SK-N-SH (cell line): ENCODE measurements at regions not wholly inside any gene's neighbourhood (a gene's known extent, or its start where the extent isn't known, plus 50 kb on each side); places are given as distances from the start of the nearest gene placed in this dataset.

Experiments used
- CTCF ChIA-PET: fragments of 300-600, 350-600 bp; formaldehyde crosslinking; extraction: SDS; loops from one replicate; lab custom pipeline; 2021; lab: Yijun Ruan, JAX
- POLR2A ChIA-PET: fragments of 350-600 bp; sonication (Branson Sonifier 250); formaldehyde crosslinking; extraction: SDS; loops from one replicate; lab custom pipeline; 2020; ENCODE audit warnings: antibody characterized with exemption, inconsistent platforms; lab: Yijun Ruan, JAX
- DNase-seq: peaks from one replicate; pipeline ENCODE4 v3.0.0; 2012
- H2AFZ ChIP-seq: fragments of 200-600 bp; sonication (generic); 2 replicates; pipeline ENCODE4 v1.8.1; 2016; ENCODE audit warnings: antibody characterized with exemption, mild to moderate bottlenecking, low read depth
- H3F3A ChIP-seq: fragments of 200-600 bp; sonication (generic); replicated peaks from 2 replicates; pipeline ENCODE3; 2016; ENCODE audit warnings: antibody characterized with exemption, mild to moderate bottlenecking; ENCODE audit not compliant: insufficient read depth
- H3K27ac ChIP-seq, 2 experiments: fragments of 200-500 bp in 1 of 2; fragments of 200-600 bp in 1 of 2; sonication (Bioruptor generic) in 1 of 2; sonication (generic), shearing (Covaris generic) in 1 of 2; 2 replicates each; pipeline versions ENCODE4 v1.5.1 to v1.6.1; 2014 to 2016; ENCODE audit warnings: low read depth in 2 of 2, inconsistent platforms in 1 of 2, low read length in 1 of 2, mild to moderate bottlenecking in 1 of 2, mixed read lengths in 1 of 2
- H3K27me3 ChIP-seq: fragments of 200-600 bp; sonication (generic), shearing (Covaris generic); 2 replicates; pipeline ENCODE4 v1.6.1; 2016; ENCODE audit warnings: mixed run types; ENCODE audit not compliant: insufficient read depth
- H3K36me3 ChIP-seq, 2 experiments: fragments of 200-500 bp in 1 of 2; fragments of 200-600 bp in 1 of 2; sonication (Bioruptor generic) in 1 of 2; sonication (generic) in 1 of 2; replicated peaks in 1 of 2; 2 replicates each; pipeline versions ENCODE3 to v1.5.1; 2014 to 2016; ENCODE audit warnings: low read length in 1 of 2, mild to moderate bottlenecking in 1 of 2; ENCODE audit not compliant: insufficient read depth in 2 of 2, control insufficient read depth in 1 of 2
- H3K4me1 ChIP-seq, 2 experiments: fragments of 200-500 bp in 1 of 2; fragments of 200-600 bp in 1 of 2; sonication (Bioruptor generic) in 1 of 2; sonication (generic), shearing (Covaris generic) in 1 of 2; 2 replicates each; pipeline versions ENCODE4 v1.5.1 to v1.6.1; 2014 to 2016; ENCODE audit warnings: low read depth in 1 of 2, low read length in 1 of 2, mixed run types in 1 of 2; ENCODE audit not compliant: insufficient read depth in 2 of 2, control insufficient read depth in 1 of 2
- H3K4me2 ChIP-seq: fragments of 200-600 bp; sonication (generic), shearing (Covaris generic); 2 replicates; pipeline ENCODE4 v1.6.1; 2017; ENCODE audit warnings: mixed run types
- H3K4me3 ChIP-seq, 2 experiments: fragments of 200-500 bp in 1 of 2; fragments of 200-600 bp in 1 of 2; sonication (Bioruptor generic) in 1 of 2; sonication (generic), shearing (Covaris generic) in 1 of 2; 2 replicates each; pipeline versions ENCODE4 v1.5.1 to v1.8.1; 2014 to 2016; ENCODE audit warnings: low read depth in 2 of 2, inconsistent platforms in 1 of 2, low read length in 1 of 2, mild to moderate bottlenecking in 1 of 2, mixed read lengths in 1 of 2, moderate library complexity in 1 of 2
- H3K79me2 ChIP-seq: fragments of 200-600 bp; sonication (generic); 2 replicates; pipeline ENCODE4 v1.8.1; 2017; ENCODE audit warnings: mild to moderate bottlenecking; ENCODE audit not compliant: insufficient read depth
- H3K9ac ChIP-seq: fragments of 200-600 bp; sonication (generic); 2 replicates; pipeline ENCODE4 v1.6.1; 2017; ENCODE audit warnings: mixed run types
- H3K9me2 ChIP-seq: fragments of 200-600 bp; sonication (generic); 2 replicates; pipeline ENCODE4 v1.6.1; 2017; ENCODE audit warnings: mixed run types
- H3K9me3 ChIP-seq: fragments of 200-600 bp; sonication (generic); 2 replicates; pipeline ENCODE4 v1.6.1; 2017; ENCODE audit warnings: mixed run types, mild to moderate bottlenecking, moderate library complexity
- H4K20me1 ChIP-seq: fragments of 200-600 bp; sonication (generic); 2 replicates; pipeline ENCODE4 v1.6.1; 2017; ENCODE audit warnings: mild to moderate bottlenecking, mixed run types; ENCODE audit not compliant: insufficient read depth
- EP300 ChIP-seq, 2 experiments: IDR thresholded peaks; 2 replicates each; pipeline versions ENCODE4 v1.4.0 to v1.6.1; 2012; ENCODE audit warnings: borderline replicate concordance in 1 of 2, low read depth in 1 of 2, low read length in 1 of 2
- FOSL2 ChIP-seq: IDR thresholded peaks from 2 replicates; pipeline ENCODE4 v1.4.0; 2012; ENCODE audit warnings: low read depth, mild to moderate bottlenecking, moderate library complexity, borderline replicate concordance
- MEF2A ChIP-seq: IDR thresholded peaks from 2 replicates; pipeline ENCODE4 v1.4.0; 2012; ENCODE audit warnings: low read depth, borderline replicate concordance
- NRF1 ChIP-seq: IDR thresholded peaks from 2 replicates; pipeline ENCODE4 v1.6.1; 2012; ENCODE audit warnings: low read depth, mild to moderate bottlenecking, low read length
- POLR2AphosphoS5 ChIP-seq: IDR thresholded peaks from 2 replicates; pipeline ENCODE4 v1.6.1; 2012; ENCODE audit warnings: low read depth, low read length
- RCOR1 ChIP-seq: fragments of 150-350 bp; IDR thresholded peaks from 2 replicates; pipeline ENCODE4 v1.6.1; 2017; ENCODE audit warnings: antibody characterized with exemption, low read length
- YY1 ChIP-seq: IDR thresholded peaks from 2 replicates; pipeline ENCODE4 v1.4.0; 2012; ENCODE audit warnings: low read depth, mild to moderate bottlenecking
- WGBS: methylation state at CpG from one replicate; pipeline ENCODE4 v1.1.6; 2017; ENCODE audit warnings: low lambda C conversion rate; 5-methylcytosine and 5-hydroxymethylcytosine counted together
- TF ChIP-seq, protein P1 (sequence below): fragments of 150-350 bp; IDR thresholded peaks from 2 replicates; pipeline ENCODE4 v1.6.1; 2016; ENCODE audit warnings: mild to moderate bottlenecking, low read depth, low read length
- TF ChIP-seq, protein P2 (sequence below): IDR thresholded peaks from 2 replicates; pipeline ENCODE4; 2012
- TF ChIP-seq, protein P3 (sequence below): fragments of 150-350 bp; IDR thresholded peaks from 2 replicates; pipeline ENCODE4 v1.6.1; 2017; ENCODE audit warnings: antibody characterized with exemption, low read length, low read depth, borderline replicate concordance
- TF ChIP-seq, protein P4 (sequence below): IDR thresholded peaks from 2 replicates; pipeline ENCODE4 v1.4.0; 2012; ENCODE audit warnings: low read depth, borderline replicate concordance
- TF ChIP-seq, protein P5 (sequence below): fragments of 200-600 bp; sonication (generic); IDR thresholded peaks from 2 replicates; pipeline ENCODE4 v1.6.1; 2017; ENCODE audit warnings: antibody characterized with exemption, mild to moderate bottlenecking, moderate library complexity

DNA sequence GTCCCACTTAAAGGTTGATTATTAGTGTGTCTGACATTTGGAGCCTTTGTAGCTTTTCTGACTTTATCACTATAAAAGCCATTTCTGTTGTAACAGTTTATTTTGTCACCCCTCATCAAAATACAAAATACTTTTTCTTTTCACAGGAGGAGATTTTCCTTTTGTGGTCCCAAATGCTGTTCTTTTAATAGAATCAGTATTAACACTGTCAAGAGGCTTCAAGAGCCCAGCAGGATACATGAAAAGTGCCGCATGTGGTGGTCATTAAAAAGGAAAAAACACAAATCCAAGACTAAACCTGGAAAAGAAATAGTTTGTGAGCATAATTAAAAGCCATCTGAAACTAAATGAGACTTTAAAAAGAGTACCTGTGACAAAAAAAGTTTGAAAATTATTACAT, 515.7 kb downstream of the DCDC2C start (continued):
- TF ChIP-seq, protein P1, sequence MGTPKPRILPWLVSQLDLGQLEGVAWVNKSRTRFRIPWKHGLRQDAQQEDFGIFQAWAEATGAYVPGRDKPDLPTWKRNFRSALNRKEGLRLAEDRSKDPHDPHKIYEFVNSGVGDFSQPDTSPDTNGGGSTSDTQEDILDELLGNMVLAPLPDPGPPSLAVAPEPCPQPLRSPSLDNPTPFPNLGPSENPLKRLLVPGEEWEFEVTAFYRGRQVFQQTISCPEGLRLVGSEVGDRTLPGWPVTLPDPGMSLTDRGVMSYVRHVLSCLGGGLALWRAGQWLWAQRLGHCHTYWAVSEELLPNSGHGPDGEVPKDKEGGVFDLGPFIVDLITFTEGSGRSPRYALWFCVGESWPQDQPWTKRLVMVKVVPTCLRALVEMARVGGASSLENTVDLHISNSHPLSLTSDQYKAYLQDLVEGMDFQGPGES, result no peak
- TF ChIP-seq, protein P2, sequence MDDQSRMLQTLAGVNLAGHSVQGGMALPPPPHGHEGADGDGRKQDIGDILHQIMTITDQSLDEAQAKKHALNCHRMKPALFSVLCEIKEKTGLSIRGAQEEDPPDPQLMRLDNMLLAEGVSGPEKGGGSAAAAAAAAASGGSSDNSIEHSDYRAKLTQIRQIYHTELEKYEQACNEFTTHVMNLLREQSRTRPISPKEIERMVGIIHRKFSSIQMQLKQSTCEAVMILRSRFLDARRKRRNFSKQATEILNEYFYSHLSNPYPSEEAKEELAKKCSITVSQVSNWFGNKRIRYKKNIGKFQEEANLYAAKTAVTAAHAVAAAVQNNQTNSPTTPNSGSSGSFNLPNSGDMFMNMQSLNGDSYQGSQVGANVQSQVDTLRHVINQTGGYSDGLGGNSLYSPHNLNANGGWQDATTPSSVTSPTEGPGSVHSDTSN, result no peak
- no peak for TF ChIP-seq POLR2AphosphoS5
- no peak for TF ChIP-seq RCOR1
- TF ChIP-seq, all 33 proteins: peak for 0

DNA sequence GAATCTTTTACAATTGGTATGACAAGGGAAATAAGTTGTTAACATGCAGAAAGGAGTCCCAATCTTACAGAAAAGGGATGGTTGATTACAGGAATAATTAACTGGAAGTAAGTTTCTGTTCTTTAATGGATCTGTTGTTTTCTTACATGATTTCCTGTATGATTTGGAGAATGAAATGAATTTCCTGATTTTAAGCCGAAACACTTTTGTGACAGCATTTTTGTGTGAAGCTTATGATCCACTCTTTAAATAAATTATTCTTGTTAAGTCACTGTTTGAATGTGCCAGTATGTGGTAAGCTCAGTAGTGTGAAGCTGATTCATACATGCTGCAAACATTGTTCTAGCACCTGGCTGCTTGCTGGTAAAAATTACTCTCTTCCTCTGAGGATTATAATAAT, 516.2 kb downstream of the DCDC2C start:
- POLR2A ChIA-PET, result no interaction called here
- H3F3A ChIP-seq, result no peaks in the 10 kb centered on the region
- no peaks in the 10 kb centered on the region for H3K79me2 ChIP-seq
- H3K9ac ChIP-seq, result no peak overlapping the region
- H3K4me1 ChIP-seq, result no peaks in the 10 kb centered on the region
- no peak overlapping the region for H3K4me2 ChIP-seq
- TF ChIP-seq NRF1, result no peak
- TF ChIP-seq, protein P3, sequence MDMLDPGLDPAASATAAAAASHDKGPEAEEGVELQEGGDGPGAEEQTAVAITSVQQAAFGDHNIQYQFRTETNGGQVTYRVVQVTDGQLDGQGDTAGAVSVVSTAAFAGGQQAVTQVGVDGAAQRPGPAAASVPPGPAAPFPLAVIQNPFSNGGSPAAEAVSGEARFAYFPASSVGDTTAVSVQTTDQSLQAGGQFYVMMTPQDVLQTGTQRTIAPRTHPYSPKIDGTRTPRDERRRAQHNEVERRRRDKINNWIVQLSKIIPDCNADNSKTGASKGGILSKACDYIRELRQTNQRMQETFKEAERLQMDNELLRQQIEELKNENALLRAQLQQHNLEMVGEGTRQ, result no peak
- H3K4me3 ChIP-seq, result no peak overlapping the region
- no peak overlapping the region for H2AFZ ChIP-seq
- no peak overlapping the region for H3K27ac ChIP-seq
- H3K9me2 ChIP-seq, result no peaks in the 10 kb centered on the region
- no peaks in the 10 kb centered on the region for H3K9me3 ChIP-seq
- H4K20me1 ChIP-seq, result no peaks in the 10 kb centered on the region
- H3K36me3 ChIP-seq, result no peaks in the 10 kb centered on the region
- CTCF ChIA-PET, result no interaction called here
- DNase-seq, result no peak
- no peaks in the 10 kb centered on the region for H3K27me3 ChIP-seq
- 19% methylated on average over 1 of the region's 1 CpG for WGBS

DNA sequence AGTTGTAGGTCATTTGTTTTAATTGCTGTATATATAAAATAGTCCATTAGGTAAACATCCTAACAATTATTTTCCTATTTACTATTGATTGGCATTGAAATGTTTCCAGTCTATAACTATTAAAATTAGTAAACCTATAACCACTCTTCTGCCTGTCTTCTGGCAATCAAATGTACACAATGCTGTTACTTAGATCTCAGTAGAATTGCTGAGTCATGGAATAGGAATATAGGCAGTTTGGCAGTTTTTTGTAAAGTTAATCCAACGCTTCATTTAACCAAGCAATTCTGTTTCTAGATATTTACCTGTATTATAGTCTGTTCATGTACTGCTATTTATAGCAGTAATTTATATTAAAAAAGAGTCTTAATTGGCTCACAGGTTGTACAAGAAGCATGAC, 518.1 kb downstream of the DCDC2C start:
- Histone ChIP-seq H3K36me3 (no peaks in the 10 kb centered on the region), H3K9me2 (no peaks in the 10 kb centered on the region), H3K27ac (no peak overlapping the region), H3K4me2 (no peak overlapping the region), H3K79me2 (no peaks in the 10 kb centered on the region), H3F3A (no peaks in the 10 kb centered on the region), H2AFZ (no peak overlapping the region), H3K9ac (no peak overlapping the region), H3K27me3 (no peaks in the 10 kb centered on the region), H3K9me3 (no peaks in the 10 kb centered on the region), H3K4me3 (no peak overlapping the region), H4K20me1 (no peaks in the 10 kb centered on the region), H3K4me1 (no peaks in the 10 kb centered on the region)
- 5% methylated on average over 1 of the region's 1 CpG for WGBS
- TF ChIP-seq, protein P4, sequence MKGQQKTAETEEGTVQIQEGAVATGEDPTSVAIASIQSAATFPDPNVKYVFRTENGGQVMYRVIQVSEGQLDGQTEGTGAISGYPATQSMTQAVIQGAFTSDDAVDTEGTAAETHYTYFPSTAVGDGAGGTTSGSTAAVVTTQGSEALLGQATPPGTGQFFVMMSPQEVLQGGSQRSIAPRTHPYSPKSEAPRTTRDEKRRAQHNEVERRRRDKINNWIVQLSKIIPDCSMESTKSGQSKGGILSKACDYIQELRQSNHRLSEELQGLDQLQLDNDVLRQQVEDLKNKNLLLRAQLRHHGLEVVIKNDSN, result no peak
- TF ChIP-seq EP300 (IDR thresholded peaks at IDR 0.05; ENCODE audit: borderline replicate concordance in 1 of 2, low read depth in 1 of 2, low read length in 1 of 2) (no peak), YY1 (no peak), FOSL2 (no peak), MEF2A (no peak)
- TF ChIP-seq, protein P5, sequence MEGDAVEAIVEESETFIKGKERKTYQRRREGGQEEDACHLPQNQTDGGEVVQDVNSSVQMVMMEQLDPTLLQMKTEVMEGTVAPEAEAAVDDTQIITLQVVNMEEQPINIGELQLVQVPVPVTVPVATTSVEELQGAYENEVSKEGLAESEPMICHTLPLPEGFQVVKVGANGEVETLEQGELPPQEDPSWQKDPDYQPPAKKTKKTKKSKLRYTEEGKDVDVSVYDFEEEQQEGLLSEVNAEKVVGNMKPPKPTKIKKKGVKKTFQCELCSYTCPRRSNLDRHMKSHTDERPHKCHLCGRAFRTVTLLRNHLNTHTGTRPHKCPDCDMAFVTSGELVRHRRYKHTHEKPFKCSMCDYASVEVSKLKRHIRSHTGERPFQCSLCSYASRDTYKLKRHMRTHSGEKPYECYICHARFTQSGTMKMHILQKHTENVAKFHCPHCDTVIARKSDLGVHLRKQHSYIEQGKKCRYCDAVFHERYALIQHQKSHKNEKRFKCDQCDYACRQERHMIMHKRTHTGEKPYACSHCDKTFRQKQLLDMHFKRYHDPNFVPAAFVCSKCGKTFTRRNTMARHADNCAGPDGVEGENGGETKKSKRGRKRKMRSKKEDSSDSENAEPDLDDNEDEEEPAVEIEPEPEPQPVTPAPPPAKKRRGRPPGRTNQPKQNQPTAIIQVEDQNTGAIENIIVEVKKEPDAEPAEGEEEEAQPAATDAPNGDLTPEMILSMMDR, result no peak
- ChIA-PET POLR2A (no interaction called here), CTCF (no interaction called here)
- no peak for DNase-seq
